ENCODE measurements at regions not wholly inside any gene's neighbourhood (a gene's known extent, or its start where the extent isn't known, plus 50 kb on each side); places are given as distances from the start of the nearest gene placed in this dataset.

DNA sequence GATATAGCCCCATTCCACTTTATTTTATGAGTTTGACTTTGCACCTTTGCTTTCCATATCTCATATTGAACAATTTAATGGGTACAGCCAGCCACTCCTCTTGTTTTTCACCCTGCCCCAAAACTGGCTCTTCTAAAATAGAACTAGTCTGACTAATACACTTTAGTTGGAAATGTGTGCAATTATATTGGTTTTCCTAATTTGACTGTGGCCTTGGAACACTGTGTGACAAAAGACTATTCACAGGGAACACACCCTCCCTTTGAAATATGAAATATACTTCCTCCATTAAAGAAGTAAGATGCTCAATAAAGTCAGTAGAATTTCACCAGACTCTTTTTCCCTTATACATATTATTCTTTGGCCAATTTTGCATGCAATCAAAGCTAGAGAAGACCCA, 218.6 kb upstream of the DCN start:
- no peak for FAIRE-seq
- TF ChIP-seq, protein P1, sequence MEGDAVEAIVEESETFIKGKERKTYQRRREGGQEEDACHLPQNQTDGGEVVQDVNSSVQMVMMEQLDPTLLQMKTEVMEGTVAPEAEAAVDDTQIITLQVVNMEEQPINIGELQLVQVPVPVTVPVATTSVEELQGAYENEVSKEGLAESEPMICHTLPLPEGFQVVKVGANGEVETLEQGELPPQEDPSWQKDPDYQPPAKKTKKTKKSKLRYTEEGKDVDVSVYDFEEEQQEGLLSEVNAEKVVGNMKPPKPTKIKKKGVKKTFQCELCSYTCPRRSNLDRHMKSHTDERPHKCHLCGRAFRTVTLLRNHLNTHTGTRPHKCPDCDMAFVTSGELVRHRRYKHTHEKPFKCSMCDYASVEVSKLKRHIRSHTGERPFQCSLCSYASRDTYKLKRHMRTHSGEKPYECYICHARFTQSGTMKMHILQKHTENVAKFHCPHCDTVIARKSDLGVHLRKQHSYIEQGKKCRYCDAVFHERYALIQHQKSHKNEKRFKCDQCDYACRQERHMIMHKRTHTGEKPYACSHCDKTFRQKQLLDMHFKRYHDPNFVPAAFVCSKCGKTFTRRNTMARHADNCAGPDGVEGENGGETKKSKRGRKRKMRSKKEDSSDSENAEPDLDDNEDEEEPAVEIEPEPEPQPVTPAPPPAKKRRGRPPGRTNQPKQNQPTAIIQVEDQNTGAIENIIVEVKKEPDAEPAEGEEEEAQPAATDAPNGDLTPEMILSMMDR (IDR thresholded peaks at IDR 0.05; ENCODE audit: insufficient read depth, missing control alignments): no peak
- DNase-seq (ENCODE audit: insufficient read length, low spot score): no peak

DNA sequence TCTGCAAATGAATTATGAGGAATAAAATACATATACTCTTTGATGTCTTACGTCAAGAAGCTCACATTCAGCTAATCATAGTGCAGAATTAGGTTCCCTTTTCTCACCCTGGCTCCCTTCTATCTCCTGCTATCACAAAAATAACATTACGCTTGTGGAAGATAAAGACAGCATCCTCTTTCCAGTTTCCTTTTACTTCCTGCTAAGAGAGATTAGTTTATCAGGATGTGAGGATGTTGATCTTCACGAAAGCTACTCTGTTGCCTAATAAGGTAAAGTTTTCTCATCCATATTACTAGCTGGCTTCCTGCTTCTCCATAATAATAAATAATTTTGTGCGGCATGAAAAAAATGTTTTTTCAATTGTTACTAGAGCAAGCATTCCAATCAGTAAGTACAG, 217.7 kb upstream of the DCN start:
- FAIRE-seq (no peak), DNase-seq (ENCODE audit: insufficient read length, low spot score) (no peak)
- TF ChIP-seq, protein P1 (IDR thresholded peaks at IDR 0.05; ENCODE audit: insufficient read depth, missing control alignments): no peak

DNA sequence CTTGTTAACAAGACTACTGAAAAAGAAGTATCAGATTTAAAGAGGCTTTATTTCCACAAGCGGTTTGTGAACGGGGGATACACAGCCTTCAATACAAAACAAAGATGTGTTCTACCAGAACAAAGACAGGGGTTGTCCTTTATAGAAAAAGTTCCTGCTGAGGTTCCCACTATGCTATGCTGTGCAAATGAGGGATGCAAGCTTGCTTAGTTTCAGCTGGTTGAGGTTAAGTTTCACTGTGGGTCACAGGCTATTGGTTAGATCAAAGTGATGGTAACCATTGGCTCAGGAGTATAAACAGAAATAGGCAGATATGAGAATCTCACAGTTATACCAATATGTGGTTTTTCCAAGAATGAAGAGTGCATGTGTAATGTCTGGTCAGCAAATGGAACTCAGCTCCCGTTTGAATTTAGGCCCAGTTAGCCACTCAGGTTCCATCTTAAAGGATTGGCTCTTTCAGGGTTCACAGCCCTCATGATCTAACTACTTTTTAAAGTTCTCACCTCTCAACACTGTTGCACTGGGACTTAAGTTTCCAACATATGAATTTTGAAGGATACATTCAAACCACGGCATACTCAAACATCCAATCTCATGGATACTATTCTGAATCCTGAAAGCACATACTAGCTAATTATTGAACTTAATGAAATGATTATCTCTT, 215.4 kb upstream of the DCN start:
- DNase-seq (ENCODE audit: insufficient read length, low spot score): no peak
- TF ChIP-seq, protein P1 (IDR thresholded peaks at IDR 0.05; ENCODE audit: insufficient read depth, missing control alignments): no peak
- FAIRE-seq: no peak

DNA sequence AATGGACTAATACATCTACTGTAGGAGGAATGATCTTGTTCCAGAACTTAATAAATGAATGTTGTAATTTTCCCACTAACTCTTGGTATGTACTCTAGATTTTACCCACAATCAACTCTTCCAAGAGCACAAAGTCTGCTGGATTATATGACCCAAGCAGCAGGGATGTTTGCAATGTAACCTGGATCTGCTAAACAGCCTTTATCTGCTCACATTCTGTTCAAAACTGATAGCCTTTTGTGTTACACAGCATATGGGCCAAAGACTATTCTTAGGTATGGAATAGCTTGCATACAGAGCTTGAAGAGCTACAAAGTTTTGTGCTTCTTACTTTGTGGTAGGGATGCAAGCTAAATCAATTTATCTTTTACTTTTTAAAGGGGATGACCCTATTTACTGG, 213.7 kb upstream of the DCN start:
- TF ChIP-seq, protein P1 (IDR thresholded peaks at IDR 0.05; ENCODE audit: insufficient read depth, missing control alignments): no peak
- DNase-seq (ENCODE audit: insufficient read length, low spot score): no peak
- FAIRE-seq: no peak

DNA sequence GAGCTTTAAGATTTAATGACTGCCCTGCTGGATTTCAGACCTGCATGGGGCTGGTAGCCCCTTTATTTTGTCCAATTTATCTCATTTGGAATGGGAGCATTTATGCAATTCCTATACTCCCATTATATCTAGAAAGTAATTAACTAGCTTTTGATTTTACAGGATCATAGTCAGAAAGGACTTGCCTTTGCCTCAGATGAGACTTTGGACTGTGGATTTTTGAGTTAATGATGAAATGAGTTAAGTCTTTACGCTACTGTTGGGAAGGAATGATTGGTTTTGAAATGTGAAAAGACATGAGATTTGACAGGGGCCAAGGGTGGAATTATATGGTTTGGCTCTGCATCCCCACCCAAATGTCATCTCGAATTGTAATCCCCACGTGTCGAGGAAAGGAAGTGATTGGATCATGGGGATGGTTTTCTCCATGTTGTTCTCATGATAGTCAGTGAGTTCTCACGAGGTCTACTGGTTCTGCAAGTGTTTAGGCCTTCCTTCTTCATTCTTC, 213.1 kb upstream of the DCN start:
- TF ChIP-seq, protein P1 (IDR thresholded peaks at IDR 0.05; ENCODE audit: insufficient read depth, missing control alignments): no peak

DNA sequence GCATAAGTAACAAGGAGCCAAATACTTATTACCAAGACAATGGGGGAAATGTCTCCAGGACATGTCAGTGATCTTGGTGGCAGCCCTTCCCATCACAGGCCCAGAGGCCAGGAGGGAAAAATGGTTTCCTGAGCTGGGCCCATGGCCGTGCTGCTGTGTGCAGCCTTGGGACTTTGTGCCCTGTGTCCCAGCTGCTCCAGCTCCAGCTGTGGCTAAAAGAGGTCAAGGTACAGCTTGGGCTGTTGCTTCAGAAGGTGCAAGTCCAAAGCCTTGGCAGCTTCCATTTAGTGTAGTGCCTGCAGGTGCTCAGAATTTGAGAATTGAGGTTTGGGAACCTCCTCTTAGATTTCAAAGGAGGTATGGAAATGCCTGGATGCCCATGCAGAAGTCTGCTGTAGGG, 212.3 kb upstream of the DCN start:
- TF ChIP-seq, protein P1 (IDR thresholded peaks at IDR 0.05; ENCODE audit: insufficient read depth, missing control alignments): no peak
- FAIRE-seq: no peak
- no peak for DNase-seq (ENCODE audit: insufficient read length, low spot score)

More for the DNA sequence above, 213.1 kb upstream of the DCN start:
- DNase-seq (ENCODE audit: insufficient read length, low spot score): no peak
- FAIRE-seq: no peak

DNA sequence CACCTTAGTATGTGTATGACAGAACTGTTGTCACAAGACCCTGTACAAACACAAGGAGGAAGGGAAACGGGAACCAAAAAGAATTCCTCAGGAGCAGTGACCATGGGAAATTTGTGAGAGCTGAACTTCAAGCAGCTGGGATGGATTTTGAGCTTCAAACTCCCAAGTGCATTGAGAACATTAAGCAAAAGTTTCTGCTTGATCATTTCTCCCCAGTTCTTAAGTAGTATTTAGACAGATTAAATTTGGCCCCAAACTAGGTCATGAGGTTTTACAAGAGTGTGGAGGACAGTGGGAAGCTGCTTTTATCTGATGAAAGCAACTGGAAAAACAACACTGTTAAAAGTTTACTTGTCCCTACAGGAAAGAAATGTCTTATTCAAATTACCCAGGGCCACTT, 206.0 kb upstream of the DCN start:
- DNase-seq (ENCODE audit: insufficient read length, low spot score) (no peak), FAIRE-seq (no peak)
- TF ChIP-seq, protein P1 (IDR thresholded peaks at IDR 0.05; ENCODE audit: insufficient read depth, missing control alignments): no peak

Data from D721Med (cell line).